Stimulated activated CD8-positive, alpha-beta memory T cell treated with anti-CD3 and anti-CD28 coated beads, Interleukin-15, amount 100 ng/mL, for 24 hours (primary cell): ENCODE measurements at regions not wholly inside any gene's neighbourhood (a gene's known extent, or its start where the extent isn't known, plus 50 kb on each side); places are given as distances from the start of the nearest gene placed in this dataset.

Experiments used
- DNase-seq: peaks from one replicate; pipeline ENCODE4 v3.0.0-alpha.2; 2020; ENCODE audit warnings: low read depth

DNA sequence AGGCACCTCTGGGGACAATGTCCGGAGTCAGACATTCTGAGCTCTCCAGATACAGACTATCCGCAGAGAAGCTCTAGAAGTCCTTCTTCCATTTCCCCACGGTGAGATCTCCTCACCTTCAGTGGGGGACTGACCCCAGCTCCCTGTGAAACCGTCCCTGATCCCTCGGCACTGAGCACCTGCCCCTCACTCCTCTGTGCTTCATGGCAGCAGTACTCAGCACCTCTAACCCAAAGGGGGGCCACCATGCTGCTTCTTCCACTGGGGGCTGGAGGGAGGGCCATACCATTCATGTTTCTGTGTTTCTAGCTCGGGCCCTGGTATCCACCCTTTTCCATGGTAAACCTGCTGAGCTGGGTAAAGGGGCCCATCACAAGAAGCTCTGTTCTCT, 321.7 kb downstream of the BRD1 start:
- DNase-seq, result no peak

DNA sequence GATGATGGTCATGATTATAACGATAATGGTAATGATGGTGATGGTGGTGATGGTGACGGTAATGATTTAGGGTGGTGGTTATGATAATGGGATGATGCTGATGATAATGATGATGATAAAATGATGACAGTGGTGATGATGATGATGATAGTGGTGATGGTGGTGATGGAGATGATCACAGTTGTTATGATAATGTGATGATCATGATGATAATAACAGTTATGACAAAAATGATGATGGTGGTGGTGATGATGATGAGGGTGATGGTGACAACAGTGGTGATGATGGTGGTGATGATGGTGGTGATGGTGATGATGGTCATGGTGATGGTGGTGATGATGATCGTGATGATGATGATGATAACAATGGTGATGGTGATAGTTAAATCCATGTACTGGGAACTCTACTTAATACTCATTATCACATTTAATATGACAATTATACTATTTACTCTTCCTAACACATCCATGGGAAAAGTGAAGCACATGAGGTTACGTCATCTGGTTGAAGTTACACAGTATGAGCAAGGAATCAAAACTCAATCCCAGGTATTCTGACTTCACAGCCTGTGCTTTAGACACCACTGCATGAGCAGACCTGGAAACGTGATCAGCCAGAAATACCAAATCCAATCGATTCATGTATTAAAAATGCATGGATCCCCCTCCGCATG, 322.2 kb downstream of the BRD1 start:
- DNase-seq, result no peak

DNA sequence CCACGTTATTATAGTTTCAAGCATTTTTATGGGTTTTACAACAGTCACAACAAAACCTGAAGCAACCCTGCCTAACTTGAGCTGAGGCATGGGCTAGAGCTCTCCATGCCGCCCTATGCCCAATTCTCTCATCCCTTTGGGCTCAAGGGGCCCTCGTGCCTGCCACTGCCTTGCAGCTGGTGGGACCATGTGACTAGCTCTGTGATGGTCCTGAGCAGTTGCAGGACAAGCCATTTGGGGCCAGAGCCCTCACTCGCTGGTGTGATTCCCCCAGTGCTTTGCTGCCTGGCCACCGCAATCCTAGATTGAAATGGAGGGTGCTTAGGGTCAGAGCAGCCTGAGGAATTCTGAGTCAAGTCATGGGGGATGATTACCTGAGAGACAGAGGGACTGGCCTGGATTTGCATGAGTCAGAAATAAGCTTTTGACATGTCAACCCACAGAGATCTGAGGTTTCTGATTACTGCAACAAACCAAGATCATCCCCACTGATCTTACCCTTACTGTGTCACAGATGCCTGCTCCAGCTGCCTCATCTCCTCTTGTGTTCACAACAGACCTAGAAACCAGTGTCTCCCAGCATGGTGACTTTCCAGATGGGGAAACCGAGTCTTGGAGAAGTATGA, 323.7 kb downstream of the BRD1 start:
- no peak for DNase-seq

DNA sequence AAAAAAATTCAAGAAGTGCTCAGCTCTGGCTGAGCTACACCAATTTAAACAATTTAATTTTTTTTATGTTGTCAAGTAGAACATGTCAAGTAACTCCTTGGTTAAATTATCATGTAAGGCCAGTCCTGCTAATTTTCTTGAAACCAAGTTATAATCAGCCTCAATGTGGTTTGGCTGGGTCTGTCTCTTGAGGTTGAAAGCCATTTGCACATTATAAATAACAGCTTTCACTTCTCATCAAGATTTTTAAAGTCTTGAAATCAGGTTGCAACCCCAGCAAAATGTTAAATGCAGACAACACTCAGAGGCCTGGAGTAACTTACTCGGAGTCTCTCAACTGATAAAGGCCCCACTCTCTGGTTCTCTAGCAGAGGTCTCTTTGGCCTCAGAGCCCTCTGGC, 324.4 kb downstream of the BRD1 start:
- DNase-seq, result no peak

DNA sequence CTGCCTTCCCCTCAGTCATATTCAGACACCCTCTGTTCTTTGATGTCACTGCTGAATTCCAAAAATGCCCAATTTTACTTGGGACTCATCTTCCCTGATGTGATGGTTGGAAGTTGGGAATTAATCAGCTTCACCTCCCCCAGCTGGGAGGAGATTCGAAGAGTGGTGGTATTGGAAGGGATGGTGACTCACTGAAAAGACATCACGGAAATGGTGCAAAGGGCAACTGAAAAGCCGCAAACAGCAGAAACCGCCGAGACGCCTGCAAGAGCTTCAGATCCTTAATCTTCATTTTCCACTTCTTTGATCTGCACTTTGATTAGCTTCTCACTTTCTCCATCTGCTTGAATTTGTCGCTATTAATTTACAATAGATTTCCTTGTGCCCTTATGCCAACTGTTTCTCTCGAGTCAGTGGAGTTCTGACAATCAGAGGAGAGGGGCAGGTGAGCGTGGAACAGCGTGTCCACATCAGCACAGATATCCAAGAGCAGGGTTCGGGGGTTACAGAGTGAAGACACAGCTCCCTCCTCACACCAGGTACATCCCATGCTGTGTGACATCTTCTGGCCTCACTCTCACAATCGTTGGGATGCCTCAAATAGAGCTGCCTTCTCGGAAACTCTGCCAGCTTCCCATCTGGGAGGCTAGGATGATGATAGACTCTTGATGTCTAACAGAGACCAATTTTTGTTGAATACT, 325.4 kb downstream of the BRD1 start:
- no peak for DNase-seq

DNA sequence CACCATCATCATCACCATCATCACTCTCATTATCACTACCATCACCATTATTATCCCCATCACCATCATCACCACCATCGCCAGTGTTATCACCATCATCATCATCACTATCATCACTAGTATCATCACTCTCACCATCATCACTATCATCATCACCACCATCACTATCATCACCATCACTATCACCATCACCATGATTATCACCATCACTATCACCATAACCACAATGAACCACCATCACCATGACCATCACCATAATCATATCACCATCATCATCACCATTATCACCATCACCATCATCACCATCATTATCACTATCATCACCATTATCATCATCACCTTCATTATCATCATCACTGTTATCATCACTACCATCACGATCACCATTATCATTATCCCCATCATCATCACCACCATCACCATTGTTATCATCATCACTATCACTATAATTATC, 326.7 kb downstream of the BRD1 start:
- no peak for DNase-seq

DNA sequence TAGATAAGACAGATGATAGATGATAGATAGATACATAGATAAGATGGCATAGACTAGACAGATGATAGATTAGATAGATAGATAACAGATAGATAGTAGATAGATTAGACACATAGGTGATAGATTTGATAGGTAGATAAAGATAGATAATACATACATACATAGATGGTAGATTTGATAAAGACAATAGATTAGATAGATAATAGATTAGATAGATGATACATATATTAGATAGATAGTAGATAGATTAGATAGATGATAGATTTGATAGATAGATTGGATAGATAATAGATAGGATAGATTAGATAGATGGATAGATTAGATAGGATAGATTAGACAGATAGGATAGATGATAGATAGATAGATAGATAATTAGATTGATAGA, 327.6 kb downstream of the BRD1 start:
- DNase-seq, result no peak

DNA sequence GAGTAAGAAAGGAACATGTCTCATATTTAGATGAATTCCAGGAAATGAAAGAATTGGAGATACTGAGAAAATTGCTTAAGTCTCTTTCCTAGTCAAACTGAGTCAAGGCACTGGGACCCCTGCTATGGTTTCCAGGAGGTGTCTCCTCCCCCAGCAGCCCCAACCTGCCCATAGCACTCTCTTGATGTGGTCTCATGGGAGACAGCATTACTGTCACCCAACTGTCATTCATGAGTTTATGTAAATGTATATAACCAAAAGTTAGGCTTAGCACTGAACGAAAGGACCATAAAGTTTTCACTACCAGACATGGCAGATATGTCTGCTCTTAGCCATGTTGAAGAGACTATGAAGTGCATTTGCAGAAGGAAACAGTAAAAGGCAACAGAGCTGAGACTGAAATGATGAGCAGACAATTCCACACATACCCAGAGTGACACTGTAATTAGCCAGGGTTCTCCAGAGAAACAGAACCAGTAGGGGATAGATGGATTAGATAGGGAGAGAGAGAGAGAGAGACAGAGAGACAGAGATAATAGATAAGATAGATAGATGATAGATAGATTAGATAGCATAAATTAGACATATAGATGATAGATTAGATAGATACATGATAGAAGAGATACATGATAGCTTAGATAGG, 328.1 kb downstream of the BRD1 start:
- no peak for DNase-seq

DNA sequence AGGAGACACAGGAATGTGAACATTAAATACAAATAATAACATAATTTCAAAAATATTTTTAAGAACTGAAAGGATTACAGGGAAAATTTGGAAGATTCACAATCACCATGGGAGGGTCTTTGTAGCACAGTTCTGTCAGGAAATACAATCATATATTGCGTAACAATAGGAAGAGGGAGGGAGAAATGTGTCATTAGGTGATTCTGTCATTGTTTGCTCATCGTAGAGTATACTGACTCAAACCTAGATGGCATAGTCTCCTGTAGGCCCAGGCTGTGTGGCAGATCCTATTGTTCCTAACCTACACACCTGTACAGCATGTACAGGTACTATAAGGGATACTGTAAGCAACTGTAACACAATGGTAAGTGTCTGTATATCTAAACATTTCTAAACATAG, 330.4 kb downstream of the BRD1 start:
- no peak for DNase-seq

DNA sequence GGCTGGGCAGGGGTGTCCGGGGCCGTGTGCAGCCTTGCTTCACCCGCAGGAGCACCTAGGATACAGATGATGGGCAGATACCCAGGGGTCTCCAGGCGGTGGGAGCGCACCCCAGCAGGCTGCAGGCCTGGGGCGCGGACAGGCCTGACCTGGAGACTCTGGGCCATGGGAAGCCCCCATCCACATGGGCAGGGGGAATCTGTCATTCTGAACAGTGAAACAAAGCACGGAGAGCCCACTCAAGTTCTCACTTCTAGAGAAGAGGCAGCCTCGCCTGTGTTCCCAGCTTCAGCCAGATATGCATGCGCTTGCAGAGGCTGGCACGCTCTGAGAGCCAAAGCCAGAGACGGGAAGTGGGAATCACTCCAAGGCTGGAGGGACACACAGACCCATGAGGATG, 333.1 kb downstream of the BRD1 start:
- no peak for DNase-seq

DNA sequence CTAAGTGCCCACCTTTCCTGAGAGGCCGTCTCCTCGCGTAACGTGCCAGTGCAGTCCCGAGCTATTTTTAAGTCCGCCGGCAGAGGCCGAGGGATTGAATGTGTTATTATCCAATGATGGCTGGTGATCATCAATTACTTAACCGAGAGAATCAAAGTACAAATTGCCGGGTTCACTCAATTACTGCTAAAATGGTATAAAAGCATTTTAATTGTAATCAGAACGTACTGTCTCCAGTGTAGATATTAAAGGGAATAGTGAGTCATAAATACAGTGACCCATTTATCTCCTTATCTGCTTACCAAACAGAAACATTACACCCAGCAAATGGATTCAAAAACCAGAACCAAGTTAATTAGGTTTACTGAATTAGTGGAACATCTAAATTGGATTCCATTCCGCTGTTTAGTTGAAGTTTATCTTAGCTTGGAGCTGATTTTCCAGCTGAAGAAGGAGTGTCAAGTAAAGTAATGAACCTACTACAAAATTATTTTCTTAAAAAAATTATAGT, 334.9 kb downstream of the BRD1 start:
- no peak for DNase-seq

DNA sequence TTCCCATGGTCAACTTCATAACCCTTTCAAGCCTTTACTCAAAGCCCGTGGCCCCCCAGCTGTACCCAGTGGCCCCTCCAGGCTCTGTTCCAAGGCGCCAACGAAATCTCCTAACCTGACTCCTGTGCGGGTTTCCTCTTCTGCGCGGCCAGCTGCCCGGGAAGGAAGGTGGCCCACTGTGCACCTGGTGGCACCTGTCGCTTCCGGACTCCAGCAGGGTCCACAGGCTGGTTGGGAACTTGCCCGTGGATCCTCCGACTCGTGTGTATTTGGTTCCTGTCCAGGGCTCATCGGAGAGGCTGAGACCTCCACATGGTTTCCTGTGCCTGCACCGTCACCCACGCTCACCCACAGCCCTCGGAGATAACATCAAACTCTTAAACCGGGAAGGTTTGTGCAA, 335.4 kb downstream of the BRD1 start:
- DNase-seq, result no peak

DNA sequence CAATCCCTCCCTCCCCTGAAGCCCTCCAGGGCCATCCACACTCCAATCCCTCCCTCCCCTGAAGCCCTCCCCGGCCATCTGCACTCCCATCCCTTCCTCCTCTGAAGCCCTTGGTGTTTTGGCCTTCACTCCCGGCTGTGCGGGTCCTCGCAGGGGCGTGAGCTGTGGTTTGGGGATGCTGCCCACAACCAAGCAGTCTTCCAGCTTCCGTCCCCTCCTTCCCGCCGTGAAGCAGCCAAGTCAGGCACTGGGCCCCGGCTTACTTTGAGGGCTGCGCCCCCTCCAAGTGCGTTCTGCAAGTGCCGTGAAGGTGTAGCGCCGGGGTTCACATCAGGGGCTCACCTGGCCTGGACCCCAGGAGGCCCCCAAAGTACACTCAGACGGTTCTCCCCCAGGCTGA, 335.9 kb downstream of the BRD1 start:
- DNase-seq, result no peak

DNA sequence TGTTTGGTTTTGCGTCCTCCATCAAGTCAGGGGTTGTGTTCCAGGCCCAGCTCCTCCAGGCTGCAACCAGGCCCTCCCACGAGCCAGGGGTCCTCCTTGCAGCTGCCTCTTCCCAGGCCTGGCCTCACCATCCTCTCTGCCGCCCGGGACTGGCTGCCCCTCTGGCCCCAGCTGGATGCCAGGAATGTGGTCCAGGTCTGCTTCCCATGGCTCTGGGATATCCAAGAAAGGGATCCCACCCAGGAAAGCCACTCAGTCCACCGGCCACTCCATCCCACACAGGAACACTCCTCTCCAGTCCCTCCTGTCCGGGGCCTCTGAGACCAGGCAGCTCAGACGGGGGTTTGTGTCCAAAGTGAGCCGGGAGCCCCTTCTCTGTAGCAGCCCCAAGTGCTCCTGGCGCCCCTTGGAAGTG, 336.4 kb downstream of the BRD1 start:
- DNase-seq, result no peak

DNA sequence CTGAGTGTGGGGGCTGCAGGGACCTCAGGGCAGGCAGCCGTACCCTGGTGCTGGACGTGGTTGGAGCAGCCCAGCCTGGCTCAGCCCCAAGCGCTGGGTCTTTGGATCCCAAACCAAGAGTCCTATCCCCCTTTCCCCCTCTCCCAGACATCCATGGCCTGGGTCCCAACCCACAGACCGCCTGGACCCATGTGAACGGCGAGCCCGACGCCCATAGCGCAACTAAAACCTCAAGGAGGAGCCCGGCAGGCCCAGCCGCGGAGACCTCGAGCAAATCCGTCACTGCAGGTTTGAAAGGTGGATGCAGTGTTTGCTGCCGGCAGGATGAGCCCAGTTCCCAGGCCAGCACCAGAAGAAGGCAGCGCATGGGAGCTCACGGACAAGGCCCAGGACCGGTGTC, 337.0 kb downstream of the BRD1 start:
- no peak for DNase-seq

DNA sequence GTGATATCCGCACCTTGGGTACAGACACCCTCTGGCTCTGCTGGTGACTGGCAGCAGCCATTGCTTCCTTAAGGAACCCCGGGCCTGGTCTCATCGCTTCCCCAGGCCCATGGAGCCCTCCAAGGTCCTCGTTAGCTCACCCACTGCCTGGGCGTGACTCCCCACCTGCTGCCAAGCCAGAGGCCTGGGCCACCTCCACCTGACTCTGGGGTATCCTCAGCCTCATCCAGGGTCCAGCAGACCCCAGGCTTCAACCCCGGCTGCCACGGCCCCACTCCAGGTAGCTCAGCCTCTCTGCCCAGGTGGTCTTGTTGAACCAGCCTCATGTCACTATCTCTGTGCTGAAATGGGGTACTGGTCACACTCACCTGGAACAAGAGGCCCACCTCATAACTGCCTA, 337.9 kb downstream of the BRD1 start:
- no peak for DNase-seq

DNA sequence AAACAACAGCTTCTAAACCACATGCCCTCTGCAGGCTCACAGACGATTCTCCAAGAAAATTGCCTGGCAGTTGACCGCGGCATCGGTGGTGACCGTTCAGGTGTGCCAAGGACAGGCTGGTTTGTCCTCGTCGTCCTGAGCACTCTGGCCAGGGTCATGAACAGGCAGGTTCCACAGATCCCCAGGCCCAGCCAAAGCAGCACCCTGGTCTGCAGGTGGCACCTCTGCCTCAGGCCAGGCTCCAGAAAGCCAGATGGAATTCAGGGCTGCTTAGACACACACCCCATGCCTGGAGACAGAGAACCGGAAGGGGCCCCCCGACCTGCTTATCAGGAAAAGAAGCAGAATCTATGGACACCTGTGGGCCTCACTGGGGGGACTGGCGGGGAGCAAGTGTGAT, 338.7 kb downstream of the BRD1 start:
- no peak for DNase-seq

DNA sequence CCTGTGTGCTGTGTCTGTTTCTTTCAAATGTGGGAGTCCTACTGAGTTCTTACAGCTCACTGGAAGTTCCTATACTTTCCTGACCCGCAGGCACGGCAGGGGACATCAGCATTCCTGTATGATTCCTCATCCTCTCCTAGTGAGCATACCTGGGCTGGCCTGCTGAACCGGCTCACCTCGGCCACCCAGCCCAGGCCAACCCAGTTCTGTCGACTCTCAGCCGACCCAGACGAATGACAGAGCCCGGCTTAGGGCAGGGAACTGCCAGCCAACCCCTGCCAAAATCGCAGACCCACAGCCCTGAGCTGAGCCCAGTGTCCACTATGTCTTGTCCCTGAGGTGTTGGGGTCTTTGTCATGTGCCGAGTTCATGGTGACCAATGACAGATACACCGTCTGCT, 339.7 kb downstream of the BRD1 start:
- DNase-seq, result no peak

DNA sequence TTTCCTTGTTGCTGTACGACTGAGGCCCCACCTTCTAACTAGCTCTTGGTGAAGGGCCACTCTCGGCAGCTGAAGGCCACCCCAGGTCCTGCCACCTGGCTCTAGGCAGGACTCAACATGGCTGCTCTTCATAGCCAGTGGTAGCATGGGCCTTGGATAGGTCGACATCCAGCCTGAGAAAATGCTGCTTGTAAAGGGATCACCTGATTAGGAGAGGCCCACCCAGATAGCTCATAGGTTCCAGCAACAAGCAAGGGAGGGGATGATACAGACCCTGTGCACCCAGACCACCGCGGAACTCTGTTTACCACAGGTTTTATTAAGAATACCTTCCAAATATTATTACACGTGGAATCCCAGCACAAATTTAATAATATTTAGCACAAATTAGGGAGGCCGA, 341.4 kb downstream of the BRD1 start:
- DNase-seq, result no peak

DNA sequence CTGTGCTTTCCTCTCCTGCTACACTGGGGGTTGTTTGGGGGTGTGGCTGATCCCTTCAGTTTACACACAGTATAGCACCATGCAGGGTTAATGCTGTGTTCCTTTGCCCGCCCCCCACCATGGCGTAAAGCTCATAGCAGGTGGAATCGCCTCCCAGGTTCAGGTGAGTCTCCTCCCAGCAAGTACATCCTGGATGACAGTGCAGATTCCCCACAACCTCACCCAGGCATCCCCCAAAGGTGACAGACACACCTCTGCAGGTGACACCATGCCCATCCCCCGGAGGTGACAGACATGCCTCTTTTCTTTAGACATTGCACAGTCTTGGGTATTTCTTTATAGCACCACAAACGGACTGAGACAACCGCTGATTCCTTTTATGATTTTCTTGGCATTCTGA, 343.7 kb downstream of the BRD1 start:
- DNase-seq, result no peak

DNA sequence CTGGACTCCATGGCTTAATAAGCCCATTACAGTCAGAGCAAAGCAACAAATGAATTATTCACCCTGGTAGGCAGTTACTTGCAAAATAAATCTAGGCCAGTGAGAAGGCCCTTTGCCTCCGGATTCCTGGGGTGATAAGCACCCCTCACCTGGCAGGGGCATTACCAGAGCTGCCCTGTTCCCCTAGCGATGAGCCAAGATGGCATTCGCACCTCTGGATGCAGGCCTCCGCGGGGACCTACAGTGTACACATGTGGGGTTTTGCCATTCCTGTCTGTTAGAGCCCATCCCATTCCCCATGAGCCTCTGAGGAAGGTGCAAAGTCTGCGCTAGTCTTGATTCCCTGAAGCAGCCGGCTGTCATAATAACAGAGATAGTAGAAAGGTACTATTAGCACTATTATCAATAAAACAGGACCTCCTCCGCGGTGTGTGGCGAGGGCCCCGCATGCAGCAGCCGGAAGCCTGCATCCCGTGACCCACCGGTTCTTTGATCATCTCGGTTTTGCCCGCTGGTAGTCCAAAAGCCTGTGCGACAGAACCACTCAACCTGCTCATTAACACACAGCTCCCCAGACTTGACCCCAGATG, 344.3 kb downstream of the BRD1 start:
- no peak for DNase-seq

DNA sequence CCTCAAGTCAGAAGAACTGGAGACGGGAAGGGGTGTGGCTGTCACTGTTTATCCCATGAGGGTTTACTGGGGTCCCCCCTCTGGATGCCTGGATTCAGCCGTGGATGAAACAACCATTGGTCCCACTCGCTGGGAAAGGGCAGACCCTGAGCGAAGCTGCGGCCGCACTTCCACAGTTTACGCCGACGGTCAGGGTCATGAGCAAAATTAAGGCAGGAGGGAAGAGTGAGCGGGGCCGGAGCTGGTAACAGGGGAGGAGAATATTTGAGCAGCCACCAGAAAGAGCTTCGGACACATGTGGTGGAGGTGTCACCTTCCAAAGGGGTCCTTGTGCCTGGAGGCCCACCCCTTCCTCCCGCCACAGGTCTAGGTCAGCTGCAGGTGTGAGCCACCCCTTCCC, 344.9 kb downstream of the BRD1 start:
- no peak for DNase-seq
